AG04450 (cell line): ENCODE measurements at regions not wholly inside any gene's neighbourhood (a gene's known extent, or its start where the extent isn't known, plus 50 kb on each side); places are given as distances from the start of the nearest gene placed in this dataset.

ENCODE experiments used
- CTCF ChIA-PET: fragments of 300-600, 350-600 bp; formaldehyde crosslinking; extraction: SDS; loops from one replicate; lab custom pipeline; 2022; ENCODE audit warnings: antibody characterized with exemption, inconsistent platforms; lab: Charles Lee
- POLR2A ChIA-PET: fragments of 350-600 bp; formaldehyde crosslinking; extraction: SDS; loops from one replicate; lab custom pipeline; 2021; ENCODE audit warnings: antibody characterized with exemption, inconsistent platforms; lab: Yijun Ruan, JAX
- DNase-seq: peaks from one replicate; pipeline ENCODE4 v3.0.0-alpha.2; 2011; ENCODE audit warnings: low read depth, low spot score
- H3K27ac ChIP-seq: one replicate; pipeline ENCODE4 v1.5.1; 2012; ENCODE audit warnings: low read depth, low read length, control low read depth
- H3K27me3 ChIP-seq: one replicate; pipeline ENCODE4 v1.6.0; 2012; ENCODE audit warnings: low read length; ENCODE audit not compliant: control insufficient read depth, insufficient read depth
- H3K4me3 ChIP-seq: 2 replicates; pipeline ENCODE4 v1.5.1; 2011; ENCODE audit warnings: mild to moderate bottlenecking, low read depth, low read length, control low read depth
- H3K9me3 ChIP-seq: 2 replicates; pipeline ENCODE4 v1.5.1; 2012; ENCODE audit warnings: low read length; ENCODE audit not compliant: control insufficient read depth, insufficient read depth
- TF ChIP-seq, protein P1 (sequence below): IDR thresholded peaks from 2 replicates; pipeline ENCODE4 v1.5.1; 2011; ENCODE audit warnings: low read depth, low read length, control low read depth, inconsistent platforms

DNA sequence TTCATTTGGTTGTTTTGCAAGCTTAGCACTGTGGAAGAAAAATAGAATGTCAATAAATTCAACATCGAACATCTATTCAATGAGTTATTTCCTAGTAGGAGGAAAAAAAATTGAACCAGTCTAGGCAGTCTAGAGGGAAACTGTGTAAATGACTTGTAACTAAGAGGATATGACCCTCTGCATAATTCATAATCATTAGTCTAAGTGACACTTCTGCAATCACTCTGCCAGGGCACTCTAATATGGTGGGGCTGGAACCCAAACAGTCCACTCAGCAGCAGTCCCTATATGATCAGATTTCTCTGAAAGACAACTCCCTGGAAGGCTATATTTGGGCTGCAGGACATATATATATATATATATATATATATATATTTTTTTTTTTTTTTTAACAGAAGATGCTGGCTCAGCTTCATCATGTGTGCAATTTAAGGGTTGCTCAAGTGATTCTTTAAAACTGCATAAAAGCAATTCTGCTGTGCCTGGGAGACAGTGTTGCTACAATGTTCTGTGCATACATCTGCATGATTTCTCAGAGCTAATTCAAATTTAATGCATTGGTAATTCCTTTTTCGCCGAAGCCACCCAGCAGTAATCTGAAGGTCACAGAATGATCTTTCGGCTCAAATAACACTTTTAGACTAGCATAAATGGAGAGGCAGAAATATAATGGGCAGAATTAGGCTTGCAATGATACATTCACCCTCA, 482.1 kb upstream of the ZNF608 start:
- no peaks in the 10 kb centered on the region for H3K27me3 ChIP-seq
- H3K4me3 ChIP-seq = no peak overlapping the region
- ChIA-PET CTCF (interaction anchor here (0.7 to 1.0 kb wide), 4 partner anchors 28 to 73 kb away, joined by 3 to 4 read pairs (median 3); no protein-coding TSS in a partner anchor), POLR2A (no interaction called here)
- TF ChIP-seq, protein P1, sequence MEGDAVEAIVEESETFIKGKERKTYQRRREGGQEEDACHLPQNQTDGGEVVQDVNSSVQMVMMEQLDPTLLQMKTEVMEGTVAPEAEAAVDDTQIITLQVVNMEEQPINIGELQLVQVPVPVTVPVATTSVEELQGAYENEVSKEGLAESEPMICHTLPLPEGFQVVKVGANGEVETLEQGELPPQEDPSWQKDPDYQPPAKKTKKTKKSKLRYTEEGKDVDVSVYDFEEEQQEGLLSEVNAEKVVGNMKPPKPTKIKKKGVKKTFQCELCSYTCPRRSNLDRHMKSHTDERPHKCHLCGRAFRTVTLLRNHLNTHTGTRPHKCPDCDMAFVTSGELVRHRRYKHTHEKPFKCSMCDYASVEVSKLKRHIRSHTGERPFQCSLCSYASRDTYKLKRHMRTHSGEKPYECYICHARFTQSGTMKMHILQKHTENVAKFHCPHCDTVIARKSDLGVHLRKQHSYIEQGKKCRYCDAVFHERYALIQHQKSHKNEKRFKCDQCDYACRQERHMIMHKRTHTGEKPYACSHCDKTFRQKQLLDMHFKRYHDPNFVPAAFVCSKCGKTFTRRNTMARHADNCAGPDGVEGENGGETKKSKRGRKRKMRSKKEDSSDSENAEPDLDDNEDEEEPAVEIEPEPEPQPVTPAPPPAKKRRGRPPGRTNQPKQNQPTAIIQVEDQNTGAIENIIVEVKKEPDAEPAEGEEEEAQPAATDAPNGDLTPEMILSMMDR = no peak
- no peak for DNase-seq
- no peaks in the 10 kb centered on the region for H3K9me3 ChIP-seq
- H3K27ac ChIP-seq = no peak overlapping the region

DNA sequence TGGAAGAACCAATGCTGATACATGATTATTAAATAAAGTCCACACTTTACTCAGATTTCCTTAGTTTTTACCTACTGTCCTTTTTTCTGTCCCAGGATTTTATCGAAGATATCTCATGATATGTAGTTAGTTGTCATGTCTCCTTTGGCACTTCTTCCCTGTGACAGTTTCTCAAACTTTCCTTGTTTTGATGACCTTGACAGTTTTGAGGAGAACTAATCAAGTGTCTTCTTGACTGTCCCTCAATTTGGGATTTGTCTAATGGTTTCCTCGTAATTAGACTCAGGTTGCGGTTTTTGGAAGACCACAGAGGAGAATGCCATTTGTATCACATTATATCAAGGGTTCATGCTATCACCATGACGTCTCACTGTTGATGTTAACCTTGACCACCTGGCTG, 483.1 kb upstream of the ZNF608 start:
- Histone ChIP-seq H3K27ac (no peak overlapping the region), H3K27me3 (no peaks in the 10 kb centered on the region), H3K4me3 (no peak overlapping the region), H3K9me3 (no peaks in the 10 kb centered on the region)
- ChIA-PET CTCF (no interaction called here), POLR2A (no interaction called here)
- no peak for DNase-seq
- TF ChIP-seq, protein P1 = no peak

DNA sequence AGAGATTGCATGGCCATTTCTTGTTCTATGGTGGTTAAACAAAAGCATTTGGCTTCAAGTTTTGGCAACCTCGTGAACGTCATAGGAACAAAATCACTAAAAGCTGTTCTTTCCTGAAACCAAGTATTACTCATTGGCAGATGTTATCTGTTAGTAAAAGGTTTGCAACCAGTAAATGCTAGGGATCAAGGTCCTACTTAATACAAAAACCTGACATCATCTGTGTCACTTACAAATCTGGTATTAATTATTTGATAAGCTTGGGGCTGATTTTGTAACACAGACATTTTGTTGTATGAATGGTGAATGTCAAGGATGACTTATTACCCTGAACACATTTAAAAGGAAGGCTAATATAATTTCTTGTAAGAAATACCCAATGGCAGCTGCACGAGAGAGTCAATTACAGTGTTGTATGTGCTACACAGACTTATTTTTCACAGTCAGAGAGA, 486.4 kb upstream of the ZNF608 start:
- Histone ChIP-seq H3K4me3 (no peak overlapping the region), H3K27ac (no peak overlapping the region)
- CTCF ChIA-PET = no interaction called here

DNA sequence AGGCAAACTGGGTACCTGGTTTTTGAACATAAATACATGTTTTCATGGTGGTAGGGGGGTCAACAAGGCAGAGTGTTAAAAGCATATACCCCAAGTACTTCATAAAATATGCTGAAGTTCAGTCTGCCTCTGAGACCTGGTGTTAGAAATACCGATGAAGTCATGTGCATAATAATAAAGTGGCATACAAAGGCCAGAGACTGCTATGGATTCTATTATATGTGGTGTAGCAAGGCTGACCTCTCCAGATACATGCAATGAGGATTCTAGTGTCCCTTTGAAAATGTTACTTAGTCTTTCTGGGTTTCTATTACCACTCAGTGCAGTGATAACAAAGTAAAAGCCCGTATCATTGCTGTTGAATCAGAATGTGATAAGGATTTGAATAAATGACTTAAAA, 487.5 kb upstream of the ZNF608 start:
- no peak overlapping the region for H3K27ac ChIP-seq
- H3K9me3 ChIP-seq = no peaks in the 10 kb centered on the region
- CTCF ChIA-PET = no interaction called here
- TF ChIP-seq, protein P1 = no peak
- no peak overlapping the region for H3K4me3 ChIP-seq
- no peak for DNase-seq
- no peaks in the 10 kb centered on the region for H3K27me3 ChIP-seq
- POLR2A ChIA-PET = no interaction called here

More for the DNA sequence above, 486.4 kb upstream of the ZNF608 start:
- TF ChIP-seq, protein P1 = no peak
- POLR2A ChIA-PET = no interaction called here
- no peaks in the 10 kb centered on the region for H3K9me3 ChIP-seq
- no peaks in the 10 kb centered on the region for H3K27me3 ChIP-seq
- peak; percentile 66 for DNase-seq

DNA sequence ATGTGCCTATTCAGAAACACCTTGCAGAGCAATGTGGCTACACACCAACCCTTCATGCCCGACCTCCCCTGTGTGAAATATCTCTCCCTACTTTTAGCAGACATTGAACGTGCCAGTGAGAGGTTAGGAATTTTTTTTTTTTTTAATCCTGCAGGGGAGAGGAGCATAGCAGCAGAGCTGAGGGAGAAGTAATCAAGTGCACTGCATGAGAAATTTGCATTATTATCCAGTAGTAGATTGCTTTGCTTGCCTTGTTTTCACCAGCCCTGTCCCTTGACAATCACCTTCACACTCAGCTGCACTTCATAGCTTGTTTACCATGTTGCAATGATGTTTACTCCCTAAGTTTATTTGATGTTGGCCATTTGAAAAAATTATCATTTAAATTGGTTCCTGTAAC, 489.6 kb upstream of the ZNF608 start:
- POLR2A ChIA-PET = interaction anchor here (0.7 kb wide), 1 partner anchor 472 kb away, joined by 4 read pairs; no protein-coding TSS in a partner anchor

More for the DNA sequence above, 489.6 kb upstream of the ZNF608 start:
- TF ChIP-seq, protein P1 = no peak
- Histone ChIP-seq H3K27me3 (no peaks in the 10 kb centered on the region), H3K4me3 (no peak overlapping the region), H3K9me3 (no peaks in the 10 kb centered on the region), H3K27ac (no peak overlapping the region)
- no peak for DNase-seq
- CTCF ChIA-PET = interaction anchor here (0.6 kb wide), 1 partner anchor 1678 kb away, joined by 5 read pairs; no protein-coding TSS in a partner anchor
